MM.1S (cell line): ENCODE measurements at regions not wholly inside any gene's neighbourhood (a gene's known extent, or its start where the extent isn't known, plus 50 kb on each side); places are given as distances from the start of the nearest gene placed in this dataset.

Experiments used
- CTCF ChIP-seq: fragments of 300-600 bp; sonication (generic); IDR thresholded peaks from 2 replicates; pipeline ENCODE4 v1.5.1; 2016; ENCODE audit warnings: antibody characterized with exemption, low read length, mixed read lengths
- EZH2phosphoT487 ChIP-seq: fragments of 300-600 bp; sonication (generic); IDR thresholded peaks from 2 replicates; pipeline ENCODE4 v1.6.1; 2018; ENCODE audit warnings: antibody characterized with exemption, low read length

DNA sequence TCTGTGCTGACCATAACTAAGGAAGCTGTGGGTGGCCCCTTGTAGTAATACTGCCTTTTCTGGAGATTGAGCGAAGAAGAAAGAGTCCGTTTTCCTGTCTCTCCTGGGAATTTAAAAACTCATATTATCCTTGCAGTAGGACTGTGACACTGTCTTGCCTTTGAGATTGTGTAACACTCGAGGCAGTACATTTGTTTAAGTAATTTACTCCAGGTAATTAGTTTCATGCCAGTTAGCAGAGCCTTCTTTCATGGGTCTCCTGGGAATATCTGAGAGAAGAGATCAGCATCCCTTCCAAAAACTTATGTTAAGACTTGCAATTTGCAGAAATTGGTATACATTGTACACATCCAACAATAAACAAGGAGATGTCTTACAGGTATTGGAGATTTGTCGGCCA is 405.6 kb downstream of the DMRT2 start:
- TF ChIP-seq CTCF (no peak), EZH2phosphoT487 (no peak)
